ENCODE measurements at regions not wholly inside any gene's neighbourhood (a gene's known extent, or its start where the extent isn't known, plus 50 kb on each side); places are given as distances from the start of the nearest gene placed in this dataset.

GRCh38 chr12:14135996-14136395, 154.6 kb upstream of the GRIN2B start:
- DNase-seq (ENCODE audit: low spot score): no peak
- intact Hi-C loops (cut with micrococcal nuclease; ENCODE audit: unreplicated experiment): no loop called here
- Histone ChIP-seq H3K4me1 (ENCODE audit: insufficient read depth, low read length, poor library complexity, severe bottlenecking) (no peaks in the 10 kb centered on the region), H2AFZ (ENCODE audit: low read length) (no peak overlapping the region), H3K9me3 (ENCODE audit: low read length) (no peaks in the 10 kb centered on the region), H3K36me3 (ENCODE audit: insufficient read depth, low read length) (no peaks in the 10 kb centered on the region), H3K79me2 (ENCODE audit: insufficient read depth, low read depth, low read length) (no peaks in the 10 kb centered on the region), H4K20me1 (ENCODE audit: insufficient read depth, low read length) (no peaks in the 10 kb centered on the region), H3K4me3 (ENCODE audit: low read depth, low read length, poor library complexity, severe bottlenecking) (no peak overlapping the region), H3K27ac (ENCODE audit: low read depth, low read length, poor library complexity, severe bottlenecking) (no peak overlapping the region), H3K9me2 (ENCODE audit: insufficient read depth, low read length) (no peaks in the 10 kb centered on the region), H3K4me2 (ENCODE audit: low read length) (no peak overlapping the region)
- CTCF ChIA-PET (ENCODE audit: unreplicated experiment): interaction anchor here (1.2 to 1.7 kb wide), 3 partner anchors 9 to 20 kb away, joined by 4 to 7 read pairs (median 5); no protein-coding TSS in a partner anchor
- BruUV-seq (replicated peaks): no TSS peak
- TF ChIP-seq CTCF (conservative IDR thresholded peaks at IDR 0.05; ENCODE audit: low read length): no peak
- no peak for TF ChIP-seq EZH2phosphoT487 (IDR thresholded peaks at IDR 0.05; ENCODE audit: borderline replicate concordance, low read depth, low read length)
- POLR2A ChIA-PET: interaction anchor here (0.7 to 1.1 kb wide), 2 partner anchors 10 to 13 kb away, joined by 3 to 5 read pairs; no protein-coding TSS in a partner anchor

GRCh38 chr12:14138495-14138894, 157.1 kb upstream of the GRIN2B start:
- H4K20me1 ChIP-seq (ENCODE audit: insufficient read depth, low read length): no peaks in the 10 kb centered on the region
- no peak overlapping the region for H3K4me2 ChIP-seq (ENCODE audit: low read length)
- POLR2A ChIA-PET: interaction anchor here (0.5 to 2.5 kb wide), 7 partner anchors 14 to 1001 kb away, joined by 3 to 14 read pairs (median 3); no protein-coding TSS in a partner anchor
- H3K79me2 ChIP-seq (ENCODE audit: insufficient read depth, low read depth, low read length): no peaks in the 10 kb centered on the region
- CTCF ChIA-PET (ENCODE audit: unreplicated experiment): interaction anchor here (1.0 kb wide), 1 partner anchor 38 kb away, joined by 3 read pairs; no protein-coding TSS in a partner anchor
- H3K9me2 ChIP-seq (ENCODE audit: insufficient read depth, low read length): no peaks in the 10 kb centered on the region
- DNase-seq (ENCODE audit: low spot score): peak; percentile 66
- TF ChIP-seq EZH2phosphoT487 (IDR thresholded peaks at IDR 0.05; ENCODE audit: borderline replicate concordance, low read depth, low read length) (no peak), CTCF (conservative IDR thresholded peaks at IDR 0.05; ENCODE audit: low read length) (peak; percentile 81)
- H3K36me3 ChIP-seq (ENCODE audit: insufficient read depth, low read length): no peaks in the 10 kb centered on the region
- intact Hi-C loops (cut with micrococcal nuclease; ENCODE audit: unreplicated experiment): no loop called here
- no peaks in the 10 kb centered on the region for H3K9me3 ChIP-seq (ENCODE audit: low read length)
- H2AFZ ChIP-seq (ENCODE audit: low read length): peak overlapping the region; percentile 14
- no peak overlapping the region for H3K27ac ChIP-seq (ENCODE audit: low read depth, low read length, poor library complexity, severe bottlenecking)
- H3K4me1 ChIP-seq (ENCODE audit: insufficient read depth, low read length, poor library complexity, severe bottlenecking): peaks cover 7% of the 10 kb centered on the region
- H3K4me3 ChIP-seq (ENCODE audit: low read depth, low read length, poor library complexity, severe bottlenecking): no peak overlapping the region
- no TSS peak for BruUV-seq (replicated peaks)

GRCh38 chr12:14148489-14149270, 167.3 kb upstream of the GRIN2B start:
- H3K4me2 ChIP-seq (ENCODE audit: low read length): peak overlapping the region; percentile 66
- ChIA-PET POLR2A (interaction anchor here (0.5 to 2.2 kb wide), 8 partner anchors 9 to 1535 kb away, joined by 3 to 9 read pairs (median 3); no protein-coding TSS in a partner anchor), CTCF (ENCODE audit: unreplicated experiment) (no interaction called here)
- peak overlapping the region; percentile 97 for H3K27ac ChIP-seq (ENCODE audit: low read depth, low read length, poor library complexity, severe bottlenecking)
- H2AFZ ChIP-seq (ENCODE audit: low read length): peak overlapping the region; percentile 86
- no peaks in the 10 kb centered on the region for H4K20me1 ChIP-seq (ENCODE audit: insufficient read depth, low read length)
- TF ChIP-seq EZH2phosphoT487 (IDR thresholded peaks at IDR 0.05; ENCODE audit: borderline replicate concordance, low read depth, low read length) (no peak), CTCF (conservative IDR thresholded peaks at IDR 0.05; ENCODE audit: low read length) (no peak)
- peak; percentile 64 for DNase-seq (ENCODE audit: low spot score)
- H3K79me2 ChIP-seq (ENCODE audit: insufficient read depth, low read depth, low read length): no peaks in the 10 kb centered on the region
- BruUV-seq (replicated peaks): no TSS peak
- intact Hi-C loops (cut with micrococcal nuclease; ENCODE audit: unreplicated experiment): no loop called here
- peaks cover 5% of the 10 kb centered on the region; the same call in 1 of the 2 replicates for H3K9me3 ChIP-seq (ENCODE audit: low read length)
- H3K4me3 ChIP-seq (ENCODE audit: low read depth, low read length, poor library complexity, severe bottlenecking): peak overlapping the region; percentile 35
- H3K9me2 ChIP-seq (ENCODE audit: insufficient read depth, low read length): no peaks in the 10 kb centered on the region
- peaks cover 7% of the 10 kb centered on the region; the same call in 1 of the 2 replicates for H3K36me3 ChIP-seq (ENCODE audit: insufficient read depth, low read length)
- peaks cover 83% of the 10 kb centered on the region for H3K4me1 ChIP-seq (ENCODE audit: insufficient read depth, low read length, poor library complexity, severe bottlenecking)
